T47D (cell line): ENCODE measurements at regions not wholly inside any gene's neighbourhood (a gene's known extent, or its start where the extent isn't known, plus 50 kb on each side); places are given as distances from the start of the nearest gene placed in this dataset.
"Not testable (repeated sequence)": the region's sequence is repeated elsewhere in the genome, so short reads cannot be mapped to it uniquely, and the experiment has no call there.

Experiments
- DNase-seq, 2 experiments: peaks; one replicate each; pipeline versions ENCODE4 v3.0.0 to v3.0.0-alpha.2; 2011 to 2012; ENCODE audit warnings: low read depth in 1 of 2, low spot score in 1 of 2
- JUND ChIP-seq: IDR thresholded peaks from 2 replicates; pipeline ENCODE4 v1.6.1; 2012; ENCODE audit warnings: low read depth
- in situ Hi-C: cut with HindIII; loops from 2 replicates; pipeline ENCODE4 v1.10.0; 2016; ENCODE audit warnings: low sequenced_read_pairs, low pct_unique_long_range_greater_than_20kb

DNA sequence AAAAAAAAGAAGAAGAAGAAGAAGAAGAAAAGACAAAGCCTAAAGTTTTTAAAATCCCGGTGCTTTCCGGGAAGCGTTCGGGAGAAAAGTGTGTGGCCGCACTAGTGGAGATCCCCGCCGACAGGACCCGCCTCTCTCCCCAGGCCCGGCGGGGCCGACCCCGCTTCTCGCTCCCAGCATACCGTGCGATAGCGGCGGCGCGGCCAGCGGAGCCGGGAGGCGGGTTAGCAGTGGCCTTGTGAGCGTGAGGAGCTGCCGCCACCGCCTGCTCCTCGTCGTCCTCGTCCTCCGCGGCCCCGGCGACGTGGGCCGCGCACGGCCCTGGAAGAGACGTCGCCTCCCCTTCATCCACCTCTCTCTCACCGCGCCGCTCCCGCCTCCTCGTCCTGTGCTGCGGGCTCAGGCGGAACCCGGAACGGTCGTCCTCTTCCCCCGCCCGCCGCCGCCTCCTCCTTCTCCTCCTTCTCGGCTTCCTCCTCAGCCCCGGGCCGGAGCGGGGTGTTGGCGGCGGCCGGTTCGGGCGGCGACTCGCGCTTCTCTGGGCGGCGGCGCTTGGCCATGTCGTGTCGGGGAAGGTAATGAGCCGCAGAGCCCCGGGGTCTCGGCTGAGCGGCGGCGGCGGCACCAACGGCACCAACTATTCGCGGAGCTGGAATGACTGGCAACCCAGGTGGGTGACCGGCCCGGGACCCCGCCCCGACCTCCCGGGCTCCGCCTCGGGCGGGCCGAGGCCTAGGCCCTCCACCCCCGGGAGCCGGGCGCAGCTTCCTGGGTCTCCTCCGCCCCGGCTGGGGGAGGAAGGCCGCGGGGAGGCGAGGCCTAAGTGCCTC, 62.6 kb upstream of the CDR2 start:
- peak; percentile 21 to 69 for DNase-seq
- in situ Hi-C loops = not testable (repeated sequence)

- DNase-seq = not testable (repeated sequence)
These were observed 62.0 kb upstream of the CDR2 start for GRCh38 chr16:22436326-22436822.

DNA sequence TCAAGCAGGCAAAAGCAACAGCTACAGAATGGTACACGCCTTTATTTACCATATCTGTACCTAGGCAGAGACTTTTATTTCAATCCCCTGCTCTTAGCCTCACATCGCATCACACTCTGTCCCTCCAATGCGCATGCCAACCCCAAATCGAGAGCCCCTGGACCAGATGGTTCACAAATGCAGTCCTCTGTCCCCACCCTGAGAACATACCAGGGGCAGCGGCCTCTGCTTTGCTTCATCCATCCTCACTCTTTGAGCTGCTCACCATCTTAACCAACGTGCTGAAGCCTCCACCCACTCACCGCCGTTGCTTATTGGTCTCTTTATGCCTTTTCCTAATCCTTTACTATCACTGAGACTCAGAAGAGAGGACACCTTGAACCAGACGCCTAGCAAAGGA, 56.9 kb upstream of the CDR2 start:
- in situ Hi-C loops = not testable (repeated sequence)

More at GRCh38 chr16:22436326-22436822, 62.0 kb upstream of the CDR2 start:
- in situ Hi-C loops = not testable (repeated sequence)

DNA sequence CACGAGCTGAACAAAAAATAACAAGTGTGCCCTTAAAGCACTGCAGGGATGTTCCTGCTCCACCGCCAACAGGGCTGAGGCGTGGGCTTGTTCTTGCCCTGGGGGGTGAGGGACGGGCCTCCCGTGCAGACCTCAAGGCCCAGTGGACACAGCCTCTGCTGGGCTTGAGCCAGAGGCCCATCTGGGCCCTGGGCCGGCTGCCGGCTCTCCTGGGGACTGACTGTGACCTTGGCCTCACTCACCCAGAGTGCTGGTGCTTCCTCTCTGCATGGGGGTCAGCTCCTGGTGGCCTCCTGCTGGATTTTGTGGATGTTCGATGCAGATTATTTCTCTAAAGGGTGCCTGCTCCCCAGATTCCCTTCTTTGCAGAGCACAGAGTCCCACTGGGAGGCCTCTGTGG, 54.2 kb upstream of the CDR2 start:
- no peak for TF ChIP-seq JUND
- no peak for DNase-seq
- in situ Hi-C loops = no loop called here

More for the DNA sequence above, 56.9 kb upstream of the CDR2 start:
- DNase-seq = not testable (repeated sequence)

DNA sequence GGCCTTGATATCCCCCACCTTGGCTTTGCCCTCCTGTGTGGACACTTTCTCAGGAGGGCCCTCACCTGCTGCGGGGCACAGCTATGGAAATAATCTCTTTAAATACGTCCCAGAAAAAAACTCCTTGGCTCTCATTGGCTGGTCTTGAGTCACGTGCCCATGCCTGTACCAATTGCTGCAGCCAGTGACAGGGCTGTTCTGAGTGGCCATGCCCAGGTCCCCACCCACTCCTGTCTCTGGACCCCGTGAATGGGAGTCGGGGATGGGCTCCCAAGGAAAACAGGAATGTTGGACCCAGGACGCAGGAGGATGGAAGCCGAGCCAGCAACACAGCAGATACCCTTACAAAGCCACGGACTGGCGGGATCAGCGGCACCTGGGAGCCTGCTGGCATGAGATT, 53.1 kb upstream of the CDR2 start:
- no peak for TF ChIP-seq JUND

DNA sequence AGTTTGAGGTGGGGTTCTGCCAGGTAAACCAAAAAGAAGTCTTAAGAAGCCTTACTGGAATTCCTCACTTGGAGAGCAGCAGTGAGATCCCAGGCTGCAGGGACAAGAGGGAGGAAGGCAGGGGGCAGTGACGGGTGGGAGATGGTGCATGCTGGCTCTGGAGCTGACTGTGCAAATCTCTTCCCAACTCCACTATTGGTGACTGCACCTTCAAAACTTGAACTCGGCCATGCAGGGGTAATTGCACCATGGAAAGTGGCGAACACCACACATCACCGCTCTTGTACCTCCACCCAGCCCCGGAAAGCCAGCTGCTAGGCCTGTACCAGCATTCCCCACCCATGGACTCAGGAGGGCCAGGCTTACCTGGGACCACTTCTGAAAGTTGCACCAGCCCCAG, 51.4 kb upstream of the CDR2 start:
- DNase-seq = no peak
- in situ Hi-C loops = no loop called here
- no peak for TF ChIP-seq JUND

More for the DNA sequence above, 53.1 kb upstream of the CDR2 start:
- in situ Hi-C loops = no loop called here
- no peak for DNase-seq

GRCh38 chr16:22425036-22425801, 50.8 kb upstream of the CDR2 start:
- TF ChIP-seq JUND = no peak
- in situ Hi-C loops = no loop called here
- no peak for DNase-seq

- no peak for DNase-seq
- in situ Hi-C loops = no loop called here
- TF ChIP-seq JUND = no peak
These were observed 49.9 kb upstream of the CDR2 start for GRCh38 chr16:22424161-22424937.
